GM12878 (cell line): ENCODE measurements at regions not wholly inside any gene's neighbourhood (a gene's known extent, or its start where the extent isn't known, plus 50 kb on each side); places are given as distances from the start of the nearest gene placed in this dataset.

Source experiments
- ATAC-seq: fragments of 200-7000 bp; cut with Tn5 transposase; 3 replicates; pipeline ENCODE4 v1.9.1; 2020; ENCODE audit warnings: mild to moderate bottlenecking, moderate library complexity
- BruUV-seq: library from RNA; stranded (reverse); fragments of 400-500 nt; replicated peaks from 2 replicates; lab custom pipeline; 2021; lab: Mats Ljungman, UMichigan
- CTCF ChIA-PET: fragments of 300-600 bp; sonication (Branson Sonifier 250); formaldehyde crosslinking; extraction: SDS; loops from one replicate; lab custom pipeline; 2021; ENCODE audit warnings: inconsistent platforms; lab: Yijun Ruan, JAX
- POLR2A ChIA-PET: fragments of 350-600 bp; formaldehyde crosslinking; extraction: SDS; loops from one replicate; lab custom pipeline; 2021; ENCODE audit warnings: inconsistent platforms; lab: Charles Lee
- RAD21 ChIA-PET: fragments of 300-600 bp; sonication (Branson Sonifier 250); formaldehyde crosslinking; loops from one replicate; lab custom pipeline; 2023; ENCODE audit warnings: antibody characterized with exemption; ENCODE audit not compliant: unreplicated experiment; lab: Charles Lee
- SMC1A ChIA-PET: fragments of 300-600 bp; sonication (Branson Sonifier 250); formaldehyde crosslinking; loops from one replicate; lab custom pipeline; 2023; ENCODE audit not compliant: unreplicated experiment, uncharacterized antibody; lab: Charles Lee
- DNase-seq: peaks from one replicate; pipeline ENCODE4 v3.0.0-alpha.2; 2011; ENCODE audit warnings: low read depth, low spot score
- FAIRE-seq: peaks from 3 replicates; lab custom pipeline; 2011; peaks lifted over from hg19 to GRCh38; lab: Jason Lieb, UNC
- H2AFZ ChIP-seq: 2 replicates; pipeline ENCODE4 v1.6.0; 2011; ENCODE audit warnings: low read depth, low read length, control low read depth; ENCODE audit not compliant: control insufficient read depth
- H3K27ac ChIP-seq: 2 replicates; pipeline ENCODE4 v1.5.1; 2011; ENCODE audit warnings: control low read depth; ENCODE audit not compliant: control insufficient read depth, insufficient read depth
- H3K27me3 ChIP-seq, 2 experiments: replicated peaks in 1 of 2; 2 replicates each; pipeline versions ENCODE4 v1.6.0 to v1.6.1; 2011; ENCODE audit warnings: low read length in 1 of 2; ENCODE audit not compliant: control insufficient read depth in 2 of 2, insufficient read depth in 2 of 2
- H3K36me3 ChIP-seq, 2 experiments: 2 replicates each; pipeline ENCODE4 v1.5.1; 2011; ENCODE audit warnings: low read length in 1 of 2; ENCODE audit not compliant: control insufficient read depth in 2 of 2, insufficient read depth in 2 of 2
- H3K4me1 ChIP-seq: 2 replicates; pipeline ENCODE4 v1.6.1; 2011; ENCODE audit warnings: mild to moderate bottlenecking, low read length, moderate library complexity, mixed read lengths; ENCODE audit not compliant: control insufficient read depth, insufficient read depth
- H3K4me2 ChIP-seq: 2 replicates; pipeline ENCODE4 v1.6.0; 2011; ENCODE audit warnings: control low read depth; ENCODE audit not compliant: control insufficient read depth, insufficient read depth
- H3K4me3 ChIP-seq: fragments of 200-600 bp; sonication (generic); 2 replicates; pipeline ENCODE4 v1.5.1; 2016
- H3K79me2 ChIP-seq: 2 replicates; pipeline ENCODE4 v1.6.0; 2011; ENCODE audit warnings: low read length; ENCODE audit not compliant: control insufficient read depth, insufficient read depth
- H3K9ac ChIP-seq: 2 replicates; pipeline ENCODE4 v1.8.0; 2011; ENCODE audit warnings: low read length, control low read depth, mixed read lengths; ENCODE audit not compliant: control insufficient read depth, insufficient read depth
- H3K9me3 ChIP-seq: replicated peaks from 3 replicates; pipeline ENCODE4 v1.5.1; 2011; ENCODE audit warnings: mild to moderate bottlenecking, low read length; ENCODE audit not compliant: control insufficient read depth, insufficient read depth
- H4K20me1 ChIP-seq: 2 replicates; pipeline ENCODE4 v1.6.0; 2011; ENCODE audit not compliant: control insufficient read depth, insufficient read depth
- BRCA1 ChIP-seq: IDR thresholded peaks from 2 replicates; pipeline ENCODE4 v1.6.1; 2011; ENCODE audit warnings: low read depth, low read length, improper control_type of control experiment
- EP300 ChIP-seq, 2 experiments: fragments of 150-350 bp in 1 of 2; IDR thresholded peaks; 2 replicates each; pipeline ENCODE4 v1.6.1; 2011 to 2012; ENCODE audit warnings: low read depth in 2 of 2, low read length in 2 of 2, borderline replicate concordance in 1 of 2, improper control_type of control experiment in 1 of 2, inconsistent platforms in 1 of 2; ENCODE audit not compliant: control insufficient read depth in 1 of 2
- ETV6 ChIP-seq, 2 experiments: fragments of 450-650 bp in 1 of 2; IDR thresholded peaks in 1 of 2; conservative IDR thresholded peaks in 1 of 2; 2 replicates each; pipeline ENCODE4 v1.6.1; 2014; ENCODE audit warnings: antibody characterized with exemption in 1 of 2, borderline replicate concordance in 1 of 2, low read depth in 1 of 2, mild to moderate bottlenecking in 1 of 2, moderate library complexity in 1 of 2
- FOS ChIP-seq: IDR thresholded peaks from 3 replicates; pipeline ENCODE4 v1.6.1; 2011; ENCODE audit warnings: borderline replicate concordance; ENCODE audit not compliant: insufficient read length; ENCODE audit errors: extremely low read depth
- MTA3 ChIP-seq: IDR thresholded peaks from 2 replicates; pipeline ENCODE4 v1.6.1; 2012; ENCODE audit warnings: low read length, inconsistent platforms, borderline replicate concordance
- RB1 ChIP-seq: fragments of 450-650 bp; formaldehyde crosslinking; IDR thresholded peaks from 2 replicates; pipeline ENCODE4 v1.6.1; 2017; ENCODE audit warnings: mild to moderate bottlenecking, borderline replicate concordance
- RFX5 ChIP-seq: IDR thresholded peaks from 2 replicates; pipeline ENCODE4 v1.6.1; 2011; ENCODE audit warnings: low read depth, low read length, improper control_type of control experiment
- SP1 ChIP-seq: IDR thresholded peaks from one replicate; pipeline ENCODE4 v1.6.1; 2011; ENCODE audit warnings: low read depth, low read length
- STAT1 ChIP-seq: fragments of 450-650 bp; conservative IDR thresholded peaks from 2 replicates; pipeline ENCODE4 v1.6.1; 2014; ENCODE audit warnings: antibody characterized with exemption, mild to moderate bottlenecking
- ZNF384 ChIP-seq: IDR thresholded peaks from 2 replicates; pipeline ENCODE4 v1.6.1; 2012; ENCODE audit warnings: low read depth, mild to moderate bottlenecking, low read length, improper control_type of control experiment, borderline replicate concordance
- WGBS: methylation state at CpG from one replicate; pipeline ENCODE4 v1.1.6; 2016; ENCODE audit warnings: low lambda C conversion rate; ENCODE audit not compliant: insufficient replicate concordance, insufficient coverage; ENCODE audit errors: missing lambda C conversion rate; 5-methylcytosine and 5-hydroxymethylcytosine counted together
- in situ Hi-C: fragments of 300-500 bp; cut with MboI; formaldehyde crosslinking; loops from 9 replicates; pipeline ENCODE4 v1.14.3; 2018; ENCODE audit warnings: mixed read lengths
- intact Hi-C: fragments of 100-400 bp; cut with micrococcal nuclease; formaldehyde crosslinking; loops from one replicate; pipeline ENCODE4 v1.14.2; 2022; ENCODE audit not compliant: unreplicated experiment
- TF ChIP-seq, protein P1 (sequence below): IDR thresholded peaks from 2 replicates; pipeline ENCODE4 v1.6.1; 2011; ENCODE audit warnings: borderline replicate concordance, low read depth, mild to moderate bottlenecking, moderate library complexity, mixed read lengths, low read length; ENCODE audit not compliant: insufficient read depth; ENCODE audit errors: extremely low read length
- TF ChIP-seq, protein P2 (sequence below): fragments of 450-650 bp; IDR thresholded peaks from 2 replicates; pipeline ENCODE4 v1.6.1; 2017; ENCODE audit warnings: antibody characterized with exemption, mild to moderate bottlenecking, moderate library complexity
- TF ChIP-seq, protein P3 (sequence below): fragments of 450-650 bp; formaldehyde crosslinking; IDR thresholded peaks from 2 replicates; pipeline ENCODE4 v1.4.0; 2022; ENCODE audit warnings: mild to moderate bottlenecking, moderate library complexity

DNA sequence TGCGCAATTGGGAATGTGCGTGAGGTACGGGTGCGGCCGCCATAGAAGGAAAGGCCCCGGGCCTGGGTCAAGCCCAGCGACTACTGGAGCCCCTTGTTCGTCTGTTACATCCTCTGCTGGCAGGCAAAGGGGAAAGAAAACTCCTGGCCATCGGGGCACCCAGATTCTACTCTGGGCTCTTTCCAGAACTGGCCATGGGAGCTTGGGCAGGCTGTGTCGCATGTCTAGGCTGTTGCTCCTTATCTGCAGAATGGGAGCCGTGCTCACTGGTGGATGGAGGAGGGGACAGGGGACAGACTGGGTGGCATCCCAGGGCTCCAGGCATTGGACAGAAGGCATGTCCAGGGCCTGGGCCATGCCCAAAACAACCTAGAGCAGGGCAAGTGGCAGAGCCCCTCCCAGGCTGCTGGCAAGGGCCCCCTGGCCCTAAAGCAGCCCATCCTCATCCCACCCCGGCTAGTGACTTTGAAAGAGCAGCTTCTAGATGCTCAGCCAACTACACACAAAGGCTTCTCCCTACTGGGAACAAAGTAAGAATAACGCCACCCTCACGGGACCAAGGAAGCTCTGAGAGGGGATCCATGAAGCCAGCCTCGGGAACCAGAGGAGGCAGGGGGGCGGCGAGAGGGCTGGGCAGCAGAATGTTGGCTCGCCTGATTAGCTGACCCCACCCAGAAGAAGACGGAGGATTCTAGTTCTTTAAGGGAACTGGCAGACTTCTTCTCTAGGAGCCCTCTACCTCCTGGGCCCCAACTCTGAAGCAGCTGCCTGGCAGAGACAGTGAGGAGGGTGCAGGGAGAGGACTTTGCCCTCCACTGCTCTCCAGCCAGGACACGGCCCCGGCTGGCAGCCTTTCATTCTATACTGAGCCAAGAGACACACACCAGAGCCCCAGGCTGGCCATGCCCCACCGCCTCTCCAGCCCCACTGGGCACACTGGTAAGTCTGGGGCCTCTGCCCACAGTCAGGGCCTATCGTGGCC, 96.8 kb downstream of the SINHCAF start:
- WGBS: 51% methylated on average over 23 of the region's 23 CpGs
- ChIA-PET RAD21 (no interaction called here), CTCF (interaction anchor here (1.0 kb wide), 1 partner anchor 16 kb away, joined by 3 read pairs; no protein-coding TSS in a partner anchor), SMC1A (interaction anchor here (0.7 kb wide), 1 partner anchor 9 kb away, joined by 3 read pairs; no protein-coding TSS in a partner anchor), POLR2A (no interaction called here)
- DNase-seq: no peak
- H3K9ac ChIP-seq: no peak overlapping the region
- no peak; the same call in 2 of the 3 replicates for ATAC-seq
- no peaks in the 10 kb centered on the region for H3K27me3 ChIP-seq
- H3K36me3 ChIP-seq: no peaks in the 10 kb centered on the region
- no peak overlapping the region for H3K4me3 ChIP-seq
- intact Hi-C loops: no loop called here
- no peak overlapping the region for H3K27ac ChIP-seq
- no peaks in the 10 kb centered on the region for H3K4me1 ChIP-seq
- in situ Hi-C loops: no loop called here
- no peak overlapping the region for H2AFZ ChIP-seq
- H3K9me3 ChIP-seq: no peaks in the 10 kb centered on the region; the same call in 2 of the 3 replicates
- no peak overlapping the region for H3K4me2 ChIP-seq
- no peaks in the 10 kb centered on the region for H3K79me2 ChIP-seq
- FAIRE-seq: no peak
- no peaks in the 10 kb centered on the region for H4K20me1 ChIP-seq
- BruUV-seq: no TSS peak
- TF ChIP-seq ETV6 (conservative IDR thresholded peaks at IDR 0.05 in 1 of 2, IDR thresholded peaks at IDR 0.05 in 1 of 2; ENCODE audit: borderline replicate concordance in 1 of 2, low read depth in 1 of 2) (no peak), RFX5 (no peak), STAT1 (no peak), EP300 (IDR thresholded peaks at IDR 0.05; ENCODE audit: borderline replicate concordance in 1 of 2, control insufficient read depth in 1 of 2, low read depth in 2 of 2, low read length in 2 of 2) (no peak), MTA3 (no peak), RB1 (no peak), SP1 (no peak), FOS (no peak), ZNF384 (no peak), BRCA1 (no peak)
- TF ChIP-seq, protein P1, sequence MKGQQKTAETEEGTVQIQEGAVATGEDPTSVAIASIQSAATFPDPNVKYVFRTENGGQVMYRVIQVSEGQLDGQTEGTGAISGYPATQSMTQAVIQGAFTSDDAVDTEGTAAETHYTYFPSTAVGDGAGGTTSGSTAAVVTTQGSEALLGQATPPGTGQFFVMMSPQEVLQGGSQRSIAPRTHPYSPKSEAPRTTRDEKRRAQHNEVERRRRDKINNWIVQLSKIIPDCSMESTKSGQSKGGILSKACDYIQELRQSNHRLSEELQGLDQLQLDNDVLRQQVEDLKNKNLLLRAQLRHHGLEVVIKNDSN: no peak
- TF ChIP-seq, protein P2, sequence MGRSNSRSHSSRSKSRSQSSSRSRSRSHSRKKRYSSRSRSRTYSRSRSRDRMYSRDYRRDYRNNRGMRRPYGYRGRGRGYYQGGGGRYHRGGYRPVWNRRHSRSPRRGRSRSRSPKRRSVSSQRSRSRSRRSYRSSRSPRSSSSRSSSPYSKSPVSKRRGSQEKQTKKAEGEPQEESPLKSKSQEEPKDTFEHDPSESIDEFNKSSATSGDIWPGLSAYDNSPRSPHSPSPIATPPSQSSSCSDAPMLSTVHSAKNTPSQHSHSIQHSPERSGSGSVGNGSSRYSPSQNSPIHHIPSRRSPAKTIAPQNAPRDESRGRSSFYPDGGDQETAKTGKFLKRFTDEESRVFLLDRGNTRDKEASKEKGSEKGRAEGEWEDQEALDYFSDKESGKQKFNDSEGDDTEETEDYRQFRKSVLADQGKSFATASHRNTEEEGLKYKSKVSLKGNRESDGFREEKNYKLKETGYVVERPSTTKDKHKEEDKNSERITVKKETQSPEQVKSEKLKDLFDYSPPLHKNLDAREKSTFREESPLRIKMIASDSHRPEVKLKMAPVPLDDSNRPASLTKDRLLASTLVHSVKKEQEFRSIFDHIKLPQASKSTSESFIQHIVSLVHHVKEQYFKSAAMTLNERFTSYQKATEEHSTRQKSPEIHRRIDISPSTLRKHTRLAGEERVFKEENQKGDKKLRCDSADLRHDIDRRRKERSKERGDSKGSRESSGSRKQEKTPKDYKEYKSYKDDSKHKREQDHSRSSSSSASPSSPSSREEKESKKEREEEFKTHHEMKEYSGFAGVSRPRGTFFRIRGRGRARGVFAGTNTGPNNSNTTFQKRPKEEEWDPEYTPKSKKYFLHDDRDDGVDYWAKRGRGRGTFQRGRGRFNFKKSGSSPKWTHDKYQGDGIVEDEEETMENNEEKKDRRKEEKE: no peak
- TF ChIP-seq, protein P3, sequence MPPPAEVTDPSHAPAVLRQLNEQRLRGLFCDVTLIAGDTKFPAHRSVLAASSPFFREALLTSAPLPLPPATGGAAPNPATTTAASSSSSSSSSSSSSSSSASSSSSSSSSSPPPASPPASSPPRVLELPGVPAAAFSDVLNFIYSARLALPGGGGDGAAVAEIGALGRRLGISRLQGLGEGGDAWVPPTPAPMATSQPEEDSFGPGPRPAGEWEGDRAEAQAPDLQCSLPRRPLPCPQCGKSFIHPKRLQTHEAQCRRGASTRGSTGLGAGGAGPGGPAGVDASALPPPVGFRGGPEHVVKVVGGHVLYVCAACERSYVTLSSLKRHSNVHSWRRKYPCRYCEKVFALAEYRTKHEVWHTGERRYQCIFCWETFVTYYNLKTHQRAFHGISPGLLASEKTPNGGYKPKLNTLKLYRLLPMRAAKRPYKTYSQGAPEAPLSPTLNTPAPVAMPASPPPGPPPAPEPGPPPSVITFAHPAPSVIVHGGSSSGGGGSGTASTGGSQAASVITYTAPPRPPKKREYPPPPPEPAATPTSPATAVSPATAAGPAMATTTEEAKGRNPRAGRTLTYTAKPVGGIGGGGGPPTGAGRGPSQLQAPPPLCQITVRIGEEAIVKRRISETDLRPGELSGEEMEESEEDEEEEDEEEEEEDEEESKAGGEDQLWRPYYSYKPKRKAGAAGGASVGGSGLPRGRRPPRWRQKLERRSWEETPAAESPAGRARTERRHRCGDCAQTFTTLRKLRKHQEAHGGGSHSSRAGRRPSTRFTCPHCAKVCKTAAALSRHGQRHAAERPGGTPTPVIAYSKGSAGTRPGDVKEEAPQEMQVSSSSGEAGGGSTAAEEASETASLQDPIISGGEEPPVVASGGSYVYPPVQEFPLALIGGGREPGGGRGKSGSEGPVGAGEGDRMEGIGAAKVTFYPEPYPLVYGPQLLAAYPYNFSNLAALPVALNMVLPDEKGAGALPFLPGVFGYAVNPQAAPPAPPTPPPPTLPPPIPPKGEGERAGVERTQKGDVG (CRISPR knock-in tag): no peak
